Skin epidermis (tissue), 12 donors: ENCODE measurements at regions not wholly inside any gene's neighbourhood (a gene's known extent, or its start where the extent isn't known, plus 50 kb on each side); places are given as distances from the start of the nearest gene placed in this dataset.

Experiments used
- H3K27ac ChIP-seq, 21 experiments: fragments of 200-600 bp; sonication (generic) in 11 of 21; one replicate each; pipeline ENCODE4 v1.5.0; 2020; ENCODE audit warnings: mild to moderate bottlenecking in 3 of 21, inconsistent platforms in 2 of 21, moderate library complexity in 2 of 21
- H3K4me3 ChIP-seq, 7 experiments: fragments of 200-600 bp; sonication (generic) in 2 of 7; one replicate each; pipeline ENCODE4 v1.5.0; 2020; ENCODE audit warnings: inconsistent platforms in 2 of 7, mild to moderate bottlenecking in 2 of 7, moderate library complexity in 1 of 7

DNA sequence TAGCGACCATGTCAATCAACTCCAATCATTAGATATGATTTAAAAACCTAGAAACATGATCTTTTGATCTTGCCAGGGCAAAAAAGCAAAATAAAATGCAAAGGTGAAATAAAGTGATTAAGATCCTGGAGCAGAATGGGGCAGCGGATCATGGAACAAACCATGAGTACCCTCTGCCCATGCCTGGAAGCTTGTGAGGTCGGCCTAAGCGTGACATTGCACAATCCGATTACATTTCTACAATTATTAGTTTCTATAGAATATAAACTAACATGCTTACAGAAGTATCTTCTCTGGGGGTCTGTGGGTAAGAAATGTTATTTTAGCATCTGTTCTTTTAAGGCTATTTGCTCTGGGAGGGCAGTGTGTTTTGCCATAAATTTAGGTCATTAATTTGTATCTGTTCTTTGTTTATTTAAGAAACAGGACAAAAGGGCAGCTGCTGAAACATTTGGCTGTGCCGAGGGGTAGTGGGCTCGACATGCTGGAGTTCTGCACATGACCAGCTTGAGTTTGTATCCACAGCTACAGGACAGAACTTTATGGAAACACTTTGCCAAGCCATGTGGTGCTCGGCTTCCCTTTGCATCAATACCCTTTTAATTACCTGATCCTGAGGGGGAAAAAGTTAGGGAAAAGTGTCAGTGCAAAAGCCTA is 55.9 kb downstream of the ZBTB18 start:
- Histone ChIP-seq H3K4me3 (no peak overlapping the region), H3K27ac (no peak overlapping the region)

DNA sequence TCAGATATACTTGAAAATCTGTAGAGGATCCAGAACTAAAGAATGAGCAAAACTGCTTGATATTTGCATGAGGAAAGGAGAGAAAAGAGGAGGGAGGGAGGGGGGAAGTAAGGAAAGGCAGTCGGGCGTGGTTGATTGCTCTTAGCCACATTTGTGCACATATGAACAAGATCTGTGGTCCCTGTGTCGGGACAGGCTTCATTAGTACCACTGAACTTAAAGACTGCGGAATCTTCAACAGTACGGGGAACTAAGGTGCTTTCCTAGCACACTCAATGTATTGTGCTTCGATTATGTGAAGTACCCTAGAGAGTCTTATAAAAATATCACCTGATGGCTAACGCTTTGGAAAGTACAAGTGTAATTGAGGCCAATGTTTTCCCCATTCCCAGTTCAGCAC is 59.9 kb downstream of the ZBTB18 start:
- Histone ChIP-seq H3K4me3 (no peak overlapping the region), H3K27ac (no peak overlapping the region)

DNA sequence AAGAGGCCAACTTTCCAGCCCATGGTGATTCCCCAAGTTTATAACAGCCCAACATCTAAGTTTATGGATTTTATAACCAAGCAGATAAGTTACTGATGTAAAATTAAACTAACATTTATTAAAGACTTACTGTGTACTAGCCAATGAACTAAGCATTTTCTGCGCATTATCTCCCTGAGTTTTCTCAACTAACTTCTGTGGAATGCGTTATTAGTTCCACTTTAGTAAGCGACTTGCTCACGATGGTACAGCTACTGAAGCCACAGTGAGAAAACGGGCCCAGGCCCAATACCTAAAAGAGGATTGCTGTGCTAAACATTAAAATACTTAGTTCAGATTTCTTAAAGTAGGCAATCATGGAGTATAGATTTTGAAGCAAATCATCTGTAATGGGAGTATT is 61.0 kb downstream of the ZBTB18 start:
- Histone ChIP-seq H3K27ac (no peak overlapping the region), H3K4me3 (no peak overlapping the region)

DNA sequence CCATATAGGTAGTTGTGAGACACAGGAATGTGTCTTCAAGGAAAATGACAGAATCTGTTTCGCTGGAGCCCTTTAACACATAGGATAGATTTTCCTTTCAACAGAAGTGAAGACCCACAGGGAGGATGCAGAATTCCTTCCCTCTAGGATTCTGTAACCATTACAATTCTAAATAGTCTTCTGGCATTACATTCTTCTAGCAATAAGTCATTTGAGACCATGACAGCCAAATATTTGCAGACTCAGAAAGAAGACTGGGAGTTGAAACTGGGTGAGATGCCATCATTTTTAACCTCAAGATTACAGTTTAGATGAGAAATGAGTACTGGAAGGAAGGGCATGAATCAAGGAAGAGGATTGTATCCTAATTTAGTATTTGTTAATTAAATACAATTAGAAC is 61.6 kb downstream of the ZBTB18 start:
- Histone ChIP-seq H3K27ac (no peak overlapping the region), H3K4me3 (no peak overlapping the region)

DNA sequence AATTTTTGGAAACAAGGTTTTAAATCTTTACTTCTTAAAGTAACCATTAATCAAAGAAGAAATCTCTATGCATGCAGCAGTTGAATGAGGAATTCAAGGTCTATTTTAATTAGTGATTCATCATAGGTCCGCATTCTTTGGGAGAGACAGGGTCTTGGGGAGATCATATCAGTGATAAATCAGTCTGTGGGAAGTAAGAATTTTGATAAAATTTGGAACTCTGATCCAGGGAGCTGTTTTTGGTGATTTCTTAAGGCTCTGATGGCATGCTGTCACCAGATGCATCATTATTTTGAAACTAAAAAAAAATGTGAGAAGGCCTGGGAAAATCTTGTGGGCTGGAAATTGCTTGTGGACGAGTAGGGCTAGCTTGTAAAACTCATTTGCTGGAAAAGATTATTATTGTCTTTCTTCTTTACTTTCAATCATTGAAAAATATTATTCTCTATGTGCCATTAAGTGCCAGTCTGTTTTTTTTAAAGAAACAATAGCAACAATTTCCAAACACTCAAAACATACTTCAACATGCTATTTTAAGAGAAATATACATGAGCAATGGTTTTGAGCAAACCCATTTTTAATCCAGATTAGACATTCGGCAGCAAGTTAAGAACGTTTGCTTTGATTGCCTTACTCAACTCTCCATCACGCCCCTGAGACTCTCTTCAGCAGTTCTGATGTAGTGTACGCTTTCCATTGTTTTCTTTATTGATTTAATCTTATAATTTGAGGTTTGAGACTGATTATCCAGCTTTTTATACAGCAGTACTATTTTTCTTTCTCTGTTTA is 62.6 kb downstream of the ZBTB18 start:
- Histone ChIP-seq H3K4me3 (no peak overlapping the region), H3K27ac (no peak overlapping the region)

DNA sequence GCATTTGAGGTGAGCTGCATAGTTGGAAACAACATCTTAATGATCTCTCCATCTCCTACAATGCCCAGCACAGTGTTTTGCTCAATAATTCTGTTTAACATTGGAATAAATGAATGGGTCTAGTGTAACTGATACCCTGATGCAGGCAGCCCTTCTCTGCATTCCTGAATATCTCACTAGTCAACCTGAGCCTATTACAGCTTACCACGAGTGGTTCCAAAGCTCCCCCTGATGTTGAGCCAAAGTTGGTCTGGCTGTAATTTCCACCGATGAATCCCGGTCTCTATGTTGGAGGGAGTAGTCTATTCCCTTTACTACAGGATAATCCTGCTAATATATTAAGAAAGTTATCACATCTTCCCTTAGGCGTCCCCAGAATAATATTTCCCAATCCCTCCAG is 63.8 kb downstream of the ZBTB18 start:
- no peak overlapping the region for H3K27ac ChIP-seq

DNA sequence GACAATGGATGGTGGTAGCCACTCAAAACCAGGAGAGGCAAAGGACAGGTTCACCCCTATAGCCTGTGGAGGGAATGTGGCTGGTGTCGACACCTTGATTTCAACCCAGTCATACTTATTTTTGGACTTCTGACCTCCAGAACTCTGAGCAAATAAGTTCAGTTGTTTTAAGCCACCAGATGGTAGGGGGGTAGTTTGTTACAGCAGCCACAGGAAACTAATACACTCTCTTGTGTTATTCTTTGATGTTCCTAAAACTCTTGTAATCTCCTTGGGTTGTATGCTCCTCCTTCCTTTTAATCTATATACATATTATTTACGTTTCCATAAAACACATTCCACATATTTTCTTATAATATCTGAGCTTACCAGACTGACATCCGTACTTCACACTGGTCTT is 65.9 kb downstream of the ZBTB18 start:
- H3K4me3 ChIP-seq = no peak overlapping the region
- no peak overlapping the region for H3K27ac ChIP-seq

More for the DNA sequence above, 63.8 kb downstream of the ZBTB18 start:
- no peak overlapping the region for H3K4me3 ChIP-seq

DNA sequence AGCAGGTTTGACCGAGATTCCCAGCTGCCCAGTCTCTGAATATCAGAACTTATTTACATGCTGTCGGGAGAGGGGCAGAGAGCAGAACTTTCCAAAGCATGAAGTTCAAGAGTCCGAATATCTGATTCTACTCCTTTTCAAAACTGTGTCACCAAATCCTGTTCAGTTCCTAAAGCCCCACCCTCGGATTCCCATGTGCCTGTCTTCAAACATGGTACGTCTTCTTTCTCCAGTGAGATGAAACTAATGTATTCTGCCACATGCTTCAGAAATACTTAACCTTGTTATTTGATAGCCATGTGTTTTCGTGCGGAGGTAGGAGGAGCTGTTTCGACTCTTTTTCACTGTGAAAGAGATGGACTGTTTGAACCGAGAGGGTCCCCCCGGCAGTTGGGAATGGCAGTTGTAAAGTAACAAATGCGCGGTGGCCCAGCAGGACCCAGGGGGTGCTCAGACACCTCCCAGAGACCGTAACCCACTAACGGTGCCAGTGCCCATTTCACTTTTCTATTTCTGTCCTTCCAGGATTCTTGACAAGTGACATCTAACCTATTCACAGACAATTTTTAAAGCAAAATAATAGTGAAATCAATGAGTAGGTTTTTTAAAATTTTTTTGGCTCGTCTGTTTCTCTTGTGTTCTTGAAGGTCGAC is 67.2 kb downstream of the ZBTB18 start:
- H3K27ac ChIP-seq = no peak overlapping the region
- H3K4me3 ChIP-seq = no peak overlapping the region

DNA sequence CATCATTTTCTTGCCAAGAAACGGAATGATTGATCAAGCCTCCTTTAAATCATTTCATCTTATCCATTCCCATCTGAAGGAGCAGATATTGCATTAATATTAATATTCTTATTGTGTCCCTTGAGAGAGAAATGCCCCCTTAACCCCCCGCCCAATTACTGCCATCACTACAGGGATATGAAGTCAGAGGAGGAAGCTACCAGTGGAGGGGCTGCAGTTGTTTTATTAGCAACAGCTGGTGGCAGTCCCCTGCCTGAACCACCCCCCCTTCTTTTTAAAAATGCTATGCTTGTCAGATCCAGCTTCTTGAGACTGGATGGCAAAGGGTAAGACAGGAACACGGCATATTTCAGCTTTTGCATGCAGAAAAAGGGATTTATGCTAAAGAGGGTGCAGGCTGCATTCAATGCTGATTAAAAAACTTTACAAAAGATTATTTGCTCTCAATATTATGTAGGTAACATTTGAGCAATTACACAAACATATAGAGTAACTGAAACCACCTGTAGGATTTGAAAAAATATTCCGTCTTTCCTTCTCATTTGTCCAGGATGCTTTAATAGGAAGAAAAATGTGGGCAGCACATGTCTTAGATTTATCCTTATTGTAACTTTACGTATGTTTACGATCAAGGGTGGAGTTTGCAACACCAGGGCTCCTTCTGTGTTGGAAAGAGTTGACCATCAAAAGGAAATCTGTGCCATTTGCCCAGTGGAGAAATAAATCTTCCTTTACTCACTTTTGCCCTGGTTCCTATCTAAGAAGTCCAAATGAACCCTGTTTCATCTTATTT is 77.7 kb downstream of the ZBTB18 start:
- H3K4me3 ChIP-seq = no peak overlapping the region
- H3K27ac ChIP-seq = no peak overlapping the region

DNA sequence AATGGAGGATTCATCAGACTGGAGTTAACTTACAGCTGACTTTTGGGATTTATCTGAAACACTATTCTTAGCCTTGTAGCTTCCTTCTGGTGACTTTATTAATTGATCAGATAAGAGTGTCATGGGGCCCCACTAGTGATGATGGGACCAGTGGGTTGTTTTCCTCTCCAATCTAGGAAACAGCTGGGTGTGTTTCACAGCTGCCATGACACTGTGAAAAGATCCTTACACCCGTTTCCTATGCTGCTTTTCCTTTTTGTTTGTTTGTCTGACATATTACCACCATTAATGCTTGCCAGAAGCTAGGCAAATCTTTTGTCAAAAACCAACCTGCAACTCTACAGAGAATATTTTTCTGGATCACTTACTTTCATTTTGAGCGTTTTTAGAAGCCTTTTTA is 86.2 kb downstream of the ZBTB18 start:
- H3K4me3 ChIP-seq = no peak overlapping the region
- peak overlapping the region in 2 of 21 experiments; percentile 42 to 54 for H3K27ac ChIP-seq

DNA sequence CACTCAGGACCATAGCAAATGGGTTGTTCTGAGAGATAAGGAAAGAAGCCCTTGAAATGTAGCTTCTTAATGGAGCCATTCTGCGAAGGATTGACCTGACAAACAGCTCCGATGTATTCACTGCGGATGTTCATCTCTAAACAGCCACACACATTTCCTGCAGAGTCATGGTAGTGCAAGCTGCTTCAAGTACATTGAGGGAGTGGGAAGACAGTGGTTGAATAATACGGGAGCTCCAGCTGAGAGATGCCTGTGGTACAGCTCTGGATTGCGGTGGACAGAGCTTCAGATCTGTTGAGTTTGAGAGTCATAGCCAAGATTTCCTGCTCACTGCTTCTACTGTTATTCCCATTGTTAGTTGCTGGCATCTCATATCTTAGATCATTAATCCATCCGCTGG is 86.6 kb downstream of the ZBTB18 start:
- Histone ChIP-seq H3K27ac (peak overlapping the region in 3 of 21 experiments; percentile 41 to 54 (median 42)), H3K4me3 (no peak overlapping the region)

DNA sequence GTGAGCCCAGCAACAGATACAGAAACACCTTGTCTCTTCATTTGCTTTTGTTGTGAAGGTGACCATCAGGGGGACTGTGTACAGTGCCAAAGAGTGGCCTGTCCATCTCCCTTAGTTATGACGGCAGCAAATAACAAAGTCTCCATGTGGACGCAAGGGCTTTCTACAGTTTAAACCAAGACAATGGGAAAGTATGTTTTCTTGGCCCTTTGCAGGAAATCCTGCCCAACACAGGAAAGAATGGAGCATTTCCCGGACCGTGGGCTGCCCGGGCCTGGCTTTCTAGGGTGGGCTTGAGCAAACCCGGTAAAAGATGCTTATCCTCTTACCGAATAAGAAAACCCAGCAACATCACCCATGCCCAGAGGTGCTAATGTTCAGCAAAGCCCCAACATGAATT is 87.3 kb downstream of the ZBTB18 start:
- H3K27ac ChIP-seq = peak overlapping the region in 3 of 21 experiments; percentile 41 to 54 (median 42)
- H3K4me3 ChIP-seq = no peak overlapping the region

DNA sequence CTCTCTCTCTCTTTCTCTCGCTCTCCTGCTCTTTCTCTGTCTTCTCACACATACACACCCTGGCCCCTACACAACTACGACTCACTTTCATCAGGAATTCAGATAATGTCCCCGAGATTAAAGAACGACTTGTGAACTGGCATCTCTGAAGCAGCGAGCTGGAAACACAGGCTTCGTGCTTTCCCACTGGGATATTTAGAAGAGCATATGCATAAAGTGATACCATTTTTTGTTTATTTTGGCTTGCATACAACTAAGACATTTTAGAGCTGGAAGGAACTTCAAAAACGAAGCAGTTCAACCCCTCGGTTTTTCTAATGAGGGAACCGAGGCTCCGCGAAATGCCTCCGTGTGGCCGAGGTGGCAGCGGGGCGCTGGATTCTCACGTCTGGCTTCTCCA is 88.6 kb downstream of the ZBTB18 start:
- no peak overlapping the region for H3K27ac ChIP-seq
- no peak overlapping the region for H3K4me3 ChIP-seq

DNA sequence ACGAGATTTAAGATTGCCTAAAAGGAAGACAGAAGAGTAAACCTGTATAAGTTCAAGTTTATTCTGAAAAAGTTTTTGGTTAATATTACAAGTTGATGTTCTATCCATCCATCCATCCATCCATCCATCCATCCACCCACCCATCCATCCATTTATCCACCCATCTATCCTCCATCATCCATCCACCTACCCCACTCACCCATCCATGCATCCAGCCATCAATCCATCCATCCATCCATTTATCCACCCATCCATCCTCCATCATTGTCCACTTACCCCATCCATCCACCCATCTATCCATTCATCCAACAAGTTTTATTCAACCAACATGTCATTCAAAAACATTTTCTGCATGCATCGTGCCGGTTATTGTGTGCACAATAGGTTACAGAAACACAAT is 89.3 kb downstream of the ZBTB18 start:
- Histone ChIP-seq H3K27ac (no peak overlapping the region), H3K4me3 (no peak overlapping the region)

DNA sequence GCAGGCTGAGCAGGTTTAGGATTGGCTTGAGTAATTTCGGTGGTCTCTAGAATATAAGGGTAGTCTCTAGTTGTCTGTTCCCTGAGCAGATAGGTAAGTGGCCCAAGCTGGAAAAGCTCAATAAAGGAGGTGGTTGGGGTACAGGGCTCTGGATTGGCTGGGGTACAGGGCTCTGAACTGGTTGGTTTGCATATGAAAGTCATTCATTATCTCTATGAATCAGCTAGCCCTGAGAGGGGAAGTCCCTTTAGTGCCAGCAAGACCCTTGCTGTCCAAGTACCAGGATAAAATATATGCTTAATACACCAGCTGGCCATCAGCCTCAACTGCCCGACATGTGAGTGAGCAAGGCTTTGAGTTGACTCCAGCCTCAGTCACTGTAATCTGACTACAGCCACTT is 93.0 kb downstream of the ZBTB18 start:
- H3K4me3 ChIP-seq = no peak overlapping the region
- H3K27ac ChIP-seq = no peak overlapping the region

DNA sequence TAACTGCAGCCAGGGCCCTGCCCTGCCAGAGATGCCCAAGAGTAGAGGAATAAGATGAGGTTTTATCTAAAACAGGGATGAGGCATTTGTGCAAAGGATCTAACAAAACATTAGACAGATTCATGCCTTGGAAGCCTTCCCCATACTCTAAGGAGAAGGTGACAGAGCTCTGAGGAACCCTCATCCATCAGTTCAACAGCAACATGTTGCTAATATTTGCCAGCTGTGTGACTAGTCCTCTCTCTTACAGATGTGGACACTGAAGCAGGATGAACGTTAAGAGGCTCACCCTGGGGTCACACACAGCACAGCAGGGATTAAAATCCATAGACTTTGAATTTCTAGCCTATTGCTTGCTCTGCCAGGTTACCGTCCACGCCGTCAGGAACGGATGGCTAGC is 99.0 kb downstream of the ZBTB18 start:
- Histone ChIP-seq H3K27ac (no peak overlapping the region), H3K4me3 (no peak overlapping the region)

DNA sequence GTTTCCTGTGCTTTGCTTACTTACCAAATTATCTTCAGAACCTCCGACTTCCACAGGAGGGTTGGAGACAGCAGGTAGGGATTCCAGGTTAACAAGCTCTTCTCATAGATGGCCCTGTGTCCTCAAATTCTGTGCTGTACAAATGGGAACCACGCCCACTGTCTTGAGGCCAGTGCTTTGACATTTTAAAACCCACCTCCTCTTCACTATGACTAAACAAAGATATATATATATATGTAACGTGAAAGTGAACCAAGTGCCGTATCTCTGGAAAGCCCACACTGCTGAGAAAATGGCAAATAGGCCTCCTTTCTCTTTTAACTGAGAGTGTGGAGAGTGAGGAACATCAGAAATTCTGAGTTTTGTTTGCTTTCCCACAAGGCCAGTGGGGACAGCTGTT is 99.6 kb downstream of the ZBTB18 start:
- H3K27ac ChIP-seq = no peak overlapping the region
- H3K4me3 ChIP-seq = no peak overlapping the region

DNA sequence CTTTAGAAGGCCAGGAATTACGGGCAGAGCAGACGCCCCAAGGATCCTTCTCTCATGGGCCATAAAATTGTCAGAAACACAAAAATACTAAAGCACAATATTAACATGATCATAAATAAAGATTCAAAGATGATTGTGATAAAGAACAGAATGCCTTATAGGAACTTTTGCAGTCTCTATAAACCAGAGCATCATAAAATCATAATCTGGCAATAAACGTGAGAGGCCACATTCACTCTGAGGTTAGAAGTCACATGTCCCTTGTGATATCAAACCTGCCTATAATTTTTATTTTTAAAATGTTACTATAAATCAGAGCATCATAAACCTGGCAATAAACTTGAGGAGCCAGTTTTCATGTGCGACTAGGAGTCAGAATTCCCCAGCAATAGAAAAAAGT is 100.5 kb downstream of the ZBTB18 start:
- Histone ChIP-seq H3K4me3 (no peak overlapping the region), H3K27ac (no peak overlapping the region)

DNA sequence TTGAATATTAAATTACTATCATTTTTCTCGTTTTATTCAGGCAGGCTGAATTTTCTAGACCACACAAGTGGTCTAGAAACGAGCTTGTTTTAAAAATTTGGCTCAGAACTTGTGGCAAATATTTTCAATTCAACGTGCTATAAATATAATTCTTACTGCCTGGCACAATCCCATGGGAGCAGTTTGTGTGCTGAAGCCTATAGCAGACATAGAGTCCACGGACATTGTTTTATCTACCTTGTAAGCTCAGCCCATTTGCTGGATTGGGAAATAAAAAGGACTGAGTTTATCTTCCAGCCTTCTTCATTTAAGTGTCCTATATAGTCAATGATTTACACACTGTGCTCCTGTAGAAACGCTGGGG is 103.4 kb downstream of the ZBTB18 start:
- H3K27ac ChIP-seq = no peak overlapping the region
- no peak overlapping the region for H3K4me3 ChIP-seq

DNA sequence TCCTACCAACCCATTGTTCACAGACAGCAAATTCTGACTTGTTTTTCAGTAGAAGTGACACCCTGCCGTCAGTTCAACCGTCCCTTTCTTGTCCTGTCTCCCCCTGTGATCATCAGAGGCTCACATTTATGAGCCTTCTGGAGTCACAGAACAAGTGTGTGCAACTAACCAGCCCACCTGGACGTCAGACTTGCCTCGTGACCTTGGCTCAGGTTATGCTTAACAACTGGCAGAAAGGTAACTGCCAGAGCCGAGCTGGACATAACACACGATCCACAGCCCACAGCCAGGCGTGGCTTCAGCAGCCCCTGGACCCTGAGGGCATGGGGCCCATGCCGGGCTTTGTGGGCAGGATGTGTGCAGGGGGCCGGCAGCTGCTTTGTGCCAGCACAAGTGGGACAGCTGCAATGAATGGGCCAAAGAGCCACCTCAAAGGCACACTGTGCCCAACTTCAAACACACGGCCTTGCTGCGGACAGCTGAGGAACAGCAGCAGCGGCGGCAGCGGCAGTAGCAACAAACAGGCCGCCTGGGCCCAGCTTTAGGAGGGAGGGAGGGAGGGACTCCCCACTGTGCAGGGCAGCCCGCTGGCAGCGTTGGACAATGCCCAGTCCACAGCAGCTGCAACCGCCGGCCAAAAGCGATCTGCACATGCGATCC is 103.9 kb downstream of the ZBTB18 start:
- Histone ChIP-seq H3K4me3 (no peak overlapping the region), H3K27ac (no peak overlapping the region)
